ENCODE measurements at regions not wholly inside any gene's neighbourhood (a gene's known extent, or its start where the extent isn't known, plus 50 kb on each side); places are given as distances from the start of the nearest gene placed in this dataset.

DNA sequence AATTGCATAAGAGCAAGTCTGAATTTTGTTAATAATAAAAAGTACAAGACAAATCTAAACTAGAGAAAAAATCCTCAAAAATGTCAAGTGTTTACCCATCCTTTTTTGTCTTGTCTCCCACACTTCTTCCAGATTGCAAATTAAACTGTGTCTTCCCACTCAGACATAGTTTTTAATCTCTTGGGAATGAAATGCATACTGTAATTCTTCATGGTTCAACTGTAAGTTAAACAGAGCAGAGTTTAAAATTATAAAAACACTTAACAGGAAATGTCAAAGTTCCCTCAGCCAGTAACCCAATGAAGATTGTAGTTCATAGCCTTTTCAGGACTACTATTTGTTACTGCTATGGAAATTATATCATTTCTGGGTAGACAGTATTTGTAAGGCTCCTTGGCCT, 171.8 kb downstream of the UBE2E3 start:
- DNase-seq = no peak

DNA sequence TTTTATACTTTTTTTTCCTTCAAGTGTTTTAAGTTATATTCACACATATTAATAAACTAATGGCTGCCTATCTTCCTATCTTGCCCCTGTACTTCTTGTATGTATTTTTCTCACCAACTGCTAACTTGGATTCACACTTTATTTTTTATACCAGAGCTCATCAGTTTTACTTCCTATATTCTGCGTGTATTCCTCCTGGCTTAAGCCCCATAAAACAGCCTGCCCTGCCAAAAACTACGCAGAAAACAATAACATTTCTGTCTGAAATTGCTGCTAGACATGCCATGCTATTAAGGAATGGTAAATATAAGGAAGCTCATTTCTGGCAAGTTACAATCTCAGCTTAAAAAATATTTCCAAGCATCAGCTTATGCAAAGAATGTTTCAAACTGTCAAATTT, 172.3 kb downstream of the UBE2E3 start:
- DNase-seq = no peak

DNA sequence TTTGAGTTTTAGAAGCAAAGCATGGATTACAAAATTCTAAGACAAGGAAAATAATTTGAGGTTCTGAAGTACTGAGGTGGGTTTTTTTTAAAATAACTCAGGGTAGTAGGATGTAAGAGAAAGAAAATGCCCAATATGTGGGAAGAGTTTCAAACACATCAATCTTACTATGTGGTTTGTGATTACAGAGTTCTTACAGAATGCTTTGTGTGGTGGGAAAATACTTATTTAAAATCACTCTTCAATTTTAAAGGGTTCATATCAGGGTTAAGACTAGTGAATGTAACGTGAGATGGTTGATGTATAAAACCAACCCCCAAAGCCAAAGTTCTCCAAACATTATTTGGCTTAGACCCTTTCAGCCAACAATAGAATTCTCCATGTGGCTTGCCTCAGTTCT, 173.5 kb downstream of the UBE2E3 start:
- peak; percentile 22 for DNase-seq

DNA sequence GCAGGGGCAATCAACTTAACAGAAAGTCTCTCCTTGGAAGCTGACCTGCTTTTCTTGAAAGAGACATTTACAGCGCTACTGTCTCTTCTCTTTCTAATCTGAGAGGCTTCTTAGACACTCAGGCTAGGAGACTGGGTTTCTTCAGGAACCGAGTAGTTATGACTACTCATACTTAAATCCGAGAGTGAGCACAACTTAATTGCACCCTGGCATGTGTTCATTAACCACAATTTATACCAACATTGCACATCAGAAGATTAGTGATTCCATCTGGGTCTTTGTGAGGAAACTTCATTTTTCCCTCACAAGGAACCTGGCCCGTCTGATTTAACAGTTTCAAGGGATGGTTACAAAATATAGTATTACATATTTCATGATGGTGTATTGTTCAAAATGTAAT, 176.9 kb downstream of the UBE2E3 start:
- DNase-seq = no peak

- no peak for DNase-seq
These were observed 178.0 kb downstream of the UBE2E3 start for GRCh38 chr2:181158427-181158826.

DNA sequence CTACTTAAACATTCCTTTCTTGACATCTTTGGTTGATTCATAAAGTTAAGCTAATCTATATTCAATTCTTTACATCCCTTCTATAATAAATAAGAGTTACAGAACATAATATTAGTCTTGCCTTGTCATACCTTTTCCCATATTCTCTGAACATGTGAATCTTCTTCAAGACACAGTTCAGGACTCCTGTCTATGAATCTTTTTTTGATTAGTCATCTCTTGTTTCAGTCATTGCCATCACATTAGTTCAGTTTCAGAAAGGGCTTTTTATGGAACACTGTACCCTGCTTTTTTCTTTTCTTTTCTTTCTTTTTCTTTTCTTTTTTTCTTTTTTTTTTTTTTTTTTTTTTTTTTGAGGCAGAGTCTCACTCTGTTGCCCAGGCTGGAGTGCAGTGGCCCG, 181.2 kb downstream of the UBE2E3 start:
- DNase-seq = no peak

DNA sequence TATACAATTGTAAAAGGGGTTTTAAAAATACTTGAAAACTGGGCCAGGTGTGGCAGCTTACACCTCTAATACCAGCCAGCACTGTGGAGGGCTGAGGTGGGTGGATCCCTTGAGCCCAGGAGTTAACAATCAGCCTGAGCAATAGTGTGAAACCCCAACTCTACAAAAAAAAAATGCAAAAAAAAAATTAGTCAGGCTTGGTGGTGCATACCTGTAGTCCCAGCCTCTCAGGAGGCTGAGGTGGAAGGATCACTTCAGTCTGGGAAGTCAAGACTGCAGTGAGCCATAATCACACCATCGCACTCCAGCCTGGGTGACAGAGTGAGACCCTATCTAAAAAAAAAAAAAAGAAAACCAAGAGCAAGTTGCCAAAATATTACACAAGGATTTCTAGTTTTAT, 182.7 kb downstream of the UBE2E3 start:
- no peak for DNase-seq

- no peak for DNase-seq
These were observed 183.3 kb downstream of the UBE2E3 start for GRCh38 chr2:181163691-181164090.

DNA sequence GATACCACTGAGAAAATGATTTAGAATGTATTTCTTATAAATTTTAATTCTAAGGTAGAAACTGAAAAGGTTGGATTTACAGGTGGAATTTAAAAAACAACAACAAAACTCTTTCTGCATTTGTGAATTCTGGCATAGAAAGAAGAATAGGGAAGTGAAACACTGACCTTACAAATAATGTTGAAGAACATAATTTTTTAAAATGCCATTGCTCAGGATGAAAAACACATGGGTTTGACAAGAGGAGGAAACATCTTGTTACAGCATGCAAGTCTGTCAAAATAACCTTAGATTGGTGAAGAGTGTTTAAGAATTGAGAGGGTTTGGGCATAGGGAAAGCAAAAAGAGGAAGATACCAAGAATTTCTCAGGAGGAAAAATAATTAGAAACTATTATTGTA, 184.3 kb downstream of the UBE2E3 start:
- DNase-seq = no peak

- no peak for DNase-seq
These were observed 184.9 kb downstream of the UBE2E3 start for GRCh38 chr2:181165199-181165868.

- no peak for DNase-seq
These were observed 189.1 kb downstream of the UBE2E3 start for GRCh38 chr2:181169503-181169902.

DNA sequence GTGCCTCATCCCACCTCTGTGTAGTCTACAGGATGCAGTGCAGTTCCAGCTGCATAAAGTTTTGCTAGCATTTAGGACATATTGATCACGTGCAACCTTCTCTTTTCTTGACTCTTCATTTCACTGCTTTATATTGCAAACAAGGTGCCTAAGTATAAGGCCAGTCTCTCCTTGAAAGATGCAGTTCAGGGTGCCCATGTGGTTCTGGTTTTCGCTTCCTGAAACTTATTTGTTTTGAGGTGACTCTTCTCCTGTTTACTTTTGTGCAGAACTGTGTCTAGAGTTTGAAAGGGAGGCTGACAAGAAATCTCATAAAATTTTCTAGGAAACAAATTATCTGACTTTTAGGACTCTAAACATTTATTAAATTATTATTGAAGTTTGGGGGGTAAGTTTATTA, 189.9 kb downstream of the UBE2E3 start:
- no peak for DNase-seq

DNA sequence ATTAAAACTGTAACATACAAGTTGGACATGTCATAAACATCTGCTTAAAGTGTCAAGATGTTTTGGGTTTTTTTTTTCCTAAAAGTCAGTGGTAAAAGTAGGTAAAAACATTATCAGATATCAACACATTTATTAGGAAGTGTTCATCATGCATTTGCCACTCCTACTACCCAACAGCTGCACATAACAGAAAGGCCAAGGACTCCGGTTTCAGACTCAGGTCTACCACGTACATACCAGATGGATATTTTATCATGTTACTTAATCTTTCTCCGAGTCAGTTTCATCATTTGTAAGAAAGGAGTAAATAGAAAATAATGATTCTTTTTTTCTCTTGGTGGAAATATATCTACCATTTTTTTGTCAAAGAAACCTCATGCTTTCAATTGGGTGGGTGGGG, 192.3 kb downstream of the UBE2E3 start:
- DNase-seq = no peak

DNA sequence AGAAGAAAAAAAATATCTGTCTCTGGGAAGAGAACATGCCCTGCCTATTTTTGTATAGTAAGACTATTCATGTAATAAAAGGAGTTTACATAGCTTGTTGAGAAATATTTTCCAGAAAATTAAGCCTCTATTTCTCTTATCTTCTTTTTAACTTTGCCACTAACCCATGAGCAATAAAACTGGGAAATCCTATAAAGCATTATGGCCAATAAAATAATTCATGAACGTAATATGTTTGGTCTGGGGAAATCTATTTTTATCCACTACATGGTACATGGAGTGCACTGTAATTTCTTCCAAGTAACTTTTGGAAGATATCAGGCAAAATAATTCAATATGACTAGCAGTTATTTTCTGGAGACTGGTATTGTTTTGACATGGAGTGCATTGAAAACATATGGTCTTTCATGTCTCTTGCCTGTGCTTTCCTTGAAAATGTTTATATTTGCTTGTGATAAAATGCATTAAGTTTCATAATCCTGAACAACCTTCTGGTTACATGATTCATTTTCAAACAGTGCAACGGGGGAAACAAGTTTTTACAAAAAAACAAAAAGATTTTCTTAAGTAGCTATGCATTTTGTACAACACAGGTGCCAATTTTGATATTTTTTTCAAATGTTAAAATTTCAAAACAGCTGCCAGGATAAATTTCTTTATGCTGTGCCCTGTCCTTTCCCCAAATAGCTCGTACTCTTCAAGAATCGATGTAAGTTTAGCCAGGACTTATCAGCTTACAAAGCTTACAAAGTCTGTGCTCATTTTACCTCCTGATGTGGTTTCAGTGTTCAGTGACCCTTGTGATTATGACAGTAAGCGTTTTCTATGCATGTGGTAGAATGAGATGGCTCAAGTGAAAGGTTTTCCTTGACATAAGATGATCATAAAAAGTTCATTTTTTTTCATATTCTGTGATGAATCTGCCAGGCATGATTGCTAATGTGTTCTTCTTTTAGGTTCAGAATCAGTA, 194.5 kb downstream of the UBE2E3 start:
- DNase-seq = no peak

DNA sequence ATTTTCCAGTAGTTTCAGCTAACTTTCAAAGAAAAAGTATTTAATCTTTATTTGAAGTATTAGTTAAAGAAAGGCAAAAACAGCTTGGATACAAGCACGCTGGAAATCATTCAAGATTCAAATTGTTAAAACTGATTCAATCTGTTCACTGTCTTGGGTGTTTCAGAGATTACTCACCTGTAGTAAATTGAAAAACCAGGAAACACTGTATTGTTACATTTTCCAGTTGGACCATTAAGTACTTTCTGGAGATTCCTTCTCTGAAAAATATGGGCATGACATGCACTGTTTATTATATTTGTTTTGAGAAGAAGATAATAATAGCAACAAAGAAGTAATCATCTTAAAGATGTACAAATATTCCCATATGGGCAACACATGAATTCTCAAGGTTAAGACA, 196.1 kb downstream of the UBE2E3 start:
- DNase-seq = no peak

GRCh38 chr2:181177376-181177775, 197.0 kb downstream of the UBE2E3 start:
- no peak for DNase-seq

DNA sequence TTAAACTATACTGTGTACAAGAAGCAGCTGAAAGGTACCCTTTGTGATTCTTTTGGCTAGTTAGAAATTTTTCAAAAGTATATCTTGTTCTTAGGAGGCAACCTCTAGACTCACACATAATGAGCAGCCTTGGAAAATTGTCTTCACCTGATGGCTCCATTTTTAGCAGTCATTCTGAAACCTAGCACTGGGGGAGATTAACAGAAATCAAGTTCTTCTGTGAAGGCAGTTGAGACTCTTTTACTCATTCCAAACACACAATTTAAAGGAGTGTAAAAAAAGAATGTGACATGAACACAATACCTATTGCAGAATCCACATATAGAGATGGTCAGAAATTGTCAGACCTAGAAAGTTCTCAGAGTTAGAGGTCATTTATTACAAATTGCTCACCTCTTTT, 197.7 kb downstream of the UBE2E3 start:
- no peak for DNase-seq

DNA sequence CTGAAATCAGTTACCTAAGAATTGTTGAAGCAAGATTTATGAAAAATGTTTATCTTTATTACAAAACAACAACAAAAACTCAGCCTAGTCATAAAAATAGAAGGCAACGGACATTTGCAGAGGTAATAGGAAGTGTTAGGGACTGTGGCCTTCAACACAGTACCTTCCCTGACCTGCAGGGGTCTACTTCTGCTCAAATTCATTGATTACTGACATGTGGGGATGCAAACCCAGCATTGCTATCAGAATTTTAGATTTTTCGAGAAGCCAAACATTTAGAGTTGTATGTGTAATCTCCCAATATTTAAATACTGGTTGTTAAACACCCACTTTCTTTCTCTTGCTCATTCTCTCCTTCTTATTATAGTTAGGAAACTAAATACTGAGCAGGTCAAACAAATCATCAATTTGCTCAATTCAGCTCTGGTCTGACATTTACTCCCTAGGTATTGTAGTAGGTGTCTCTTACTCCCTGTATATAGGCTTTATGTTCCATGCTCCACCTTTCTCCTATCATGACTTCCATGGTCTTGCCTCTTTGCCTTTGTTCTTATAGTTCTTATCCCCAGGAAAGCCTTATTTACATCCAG, 198.5 kb downstream of the UBE2E3 start:
- DNase-seq = no peak

- no peak for DNase-seq
These were observed 203.6 kb downstream of the UBE2E3 start for GRCh38 chr2:181183878-181184542.

DNA sequence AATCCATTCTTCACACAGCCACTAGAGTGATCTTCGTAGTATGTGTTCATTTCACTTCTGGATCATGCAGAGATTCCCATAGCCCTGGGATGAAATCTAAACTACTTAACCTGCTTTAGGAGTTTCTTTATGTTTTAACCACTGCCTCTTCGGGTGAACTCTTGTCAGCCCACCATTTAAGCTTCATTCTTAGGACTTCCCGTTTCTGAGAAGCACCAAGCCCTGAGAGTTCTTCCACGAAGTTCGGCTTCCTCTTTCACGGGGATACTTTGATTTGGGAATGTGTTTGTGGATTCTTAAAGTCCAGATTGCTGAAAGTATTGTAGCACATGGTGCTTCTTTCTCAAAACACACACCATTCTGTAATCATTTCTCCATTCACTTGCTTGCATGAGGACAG, 205.0 kb downstream of the UBE2E3 start:
- no peak for DNase-seq

DNA sequence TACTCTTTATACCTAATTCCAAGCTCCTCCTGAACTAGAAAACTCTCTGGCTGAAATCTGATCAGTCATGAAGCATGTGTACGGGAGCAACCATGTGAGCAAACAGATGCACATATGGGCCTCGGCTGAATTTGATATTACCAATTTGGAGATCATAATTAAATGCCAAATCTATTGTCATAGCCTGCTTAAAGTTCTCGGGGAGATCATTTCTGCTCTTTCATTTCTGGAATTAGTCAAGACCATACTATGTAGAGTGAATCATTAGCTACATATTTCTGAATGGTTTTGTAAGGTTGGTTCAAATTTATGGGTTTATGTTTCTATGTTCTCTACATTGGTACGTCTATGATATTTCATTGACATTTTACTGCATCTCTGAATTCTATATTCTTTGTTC, 205.5 kb downstream of the UBE2E3 start:
- DNase-seq = no peak

DNA sequence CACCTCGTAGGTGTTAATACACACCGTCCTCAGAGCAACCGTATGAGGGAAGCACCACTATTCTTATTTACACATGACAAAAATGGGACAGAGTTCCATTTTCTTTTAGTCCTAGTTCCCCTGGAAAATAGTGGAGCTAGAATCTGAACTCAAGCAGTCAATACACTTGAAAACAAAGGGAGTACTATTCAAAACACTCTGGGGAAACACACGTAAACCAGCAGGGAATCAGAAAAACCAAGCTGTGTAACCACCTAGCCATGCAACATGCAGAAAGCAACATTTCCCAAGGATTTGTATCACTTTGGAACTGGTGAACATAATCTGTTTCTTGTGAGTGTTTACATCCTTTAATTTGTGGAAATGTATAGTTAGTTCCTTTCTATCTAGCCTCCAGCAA, 208.2 kb downstream of the UBE2E3 start:
- no peak for DNase-seq

DNA sequence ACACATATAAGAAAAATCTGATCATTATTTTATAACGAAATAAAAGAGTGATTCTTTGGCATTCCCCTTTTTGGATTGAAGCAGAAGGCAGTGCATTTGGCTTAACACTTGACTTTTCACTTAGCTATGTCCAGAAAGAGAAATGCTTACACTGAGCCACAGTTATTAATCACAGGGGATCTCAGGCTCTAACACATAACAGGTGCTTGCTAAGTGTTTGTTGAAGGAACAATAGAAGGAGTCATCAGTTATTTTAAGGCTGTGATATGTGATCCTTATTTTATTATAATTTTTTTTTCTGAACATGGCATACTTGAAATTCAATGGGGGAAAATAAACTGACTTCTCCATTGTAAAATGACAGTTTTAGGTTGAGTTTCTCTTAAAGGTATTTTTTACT, 209.5 kb downstream of the UBE2E3 start:
- DNase-seq = no peak
